OCI-LY7 (cell line): ENCODE measurements at regions not wholly inside any gene's neighbourhood (a gene's known extent, or its start where the extent isn't known, plus 50 kb on each side); places are given as distances from the start of the nearest gene placed in this dataset.

Source experiments
- CTCF ChIP-seq: fragments of 200-600 bp; sonication (generic); conservative IDR thresholded peaks from 2 replicates; pipeline ENCODE4 v1.5.1; 2014; ENCODE audit warnings: mild to moderate bottlenecking, antibody characterized with exemption, low read length, moderate library complexity, mixed read lengths
- EZH2phosphoT487 ChIP-seq: fragments of 200-600 bp; sonication (generic); IDR thresholded peaks from 2 replicates; pipeline ENCODE4 v1.6.1; 2018; ENCODE audit warnings: low read depth, borderline replicate concordance, mild to moderate bottlenecking, mixed run types, antibody characterized with exemption, low read length, moderate library complexity, mixed read lengths

GRCh38 chrX:128582036-128582435 lies 529.8 kb upstream of the ACTRT1 start:
- TF ChIP-seq CTCF (no peak), EZH2phosphoT487 (no peak)
